NCI-H345 treated with DMSO at 0.1 percent for 48 hours (cell line): ENCODE measurements at regions not wholly inside any gene's neighbourhood (a gene's known extent, or its start where the extent isn't known, plus 50 kb on each side); places are given as distances from the start of the nearest gene placed in this dataset.

Experiments used
- DNase-seq: peaks from one replicate; lab custom pipeline; 2025; ENCODE audit not compliant: unreplicated experiment; lab: John Stamatoyannopoulos, UW

DNA sequence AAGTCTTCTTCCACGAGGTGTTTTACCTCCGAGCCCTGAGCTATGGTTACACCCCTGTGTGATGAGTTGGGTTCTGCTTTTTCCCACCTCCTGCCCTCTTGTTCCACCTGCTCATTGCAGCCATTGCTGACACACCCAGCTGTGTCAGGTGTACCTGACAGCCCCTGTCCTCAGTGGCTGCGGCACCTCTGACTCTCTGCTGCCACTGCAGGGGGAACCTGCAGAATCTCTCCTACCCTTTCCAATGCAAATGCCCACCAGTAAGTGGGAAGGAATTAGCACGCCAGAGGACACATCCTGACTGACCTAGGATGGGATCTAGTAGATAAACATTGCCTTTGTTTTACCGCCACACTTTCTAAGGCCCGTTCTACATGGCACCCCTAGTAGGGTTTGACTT lies 600.9 kb upstream of the MKI67 start:
- DNase-seq: peak; percentile 93

DNA sequence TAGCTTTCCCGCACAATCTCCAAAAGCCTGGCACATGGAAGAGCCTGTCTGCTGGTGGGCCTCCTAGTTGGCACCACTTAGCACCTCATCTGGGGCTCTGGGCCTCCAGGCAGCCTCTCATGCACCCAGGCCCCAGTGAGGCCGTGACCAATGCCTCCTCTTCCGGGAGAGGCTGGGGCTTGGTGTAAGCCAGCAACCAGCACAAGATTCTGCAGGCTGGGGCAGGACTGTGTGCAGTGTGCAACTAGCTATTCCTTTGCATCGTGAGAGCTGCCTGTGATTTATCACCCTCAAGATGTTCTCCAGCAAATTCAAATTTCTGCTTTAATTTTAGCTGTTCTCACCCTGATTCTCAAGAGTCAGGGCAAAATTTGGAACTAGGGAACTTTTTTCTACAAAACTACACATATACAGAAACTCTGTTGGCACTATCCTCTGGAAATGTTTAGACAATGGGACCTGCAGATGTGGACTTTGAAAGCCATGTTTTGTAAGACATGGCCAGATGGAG lies 603.7 kb upstream of the MKI67 start:
- DNase-seq: no peak

DNA sequence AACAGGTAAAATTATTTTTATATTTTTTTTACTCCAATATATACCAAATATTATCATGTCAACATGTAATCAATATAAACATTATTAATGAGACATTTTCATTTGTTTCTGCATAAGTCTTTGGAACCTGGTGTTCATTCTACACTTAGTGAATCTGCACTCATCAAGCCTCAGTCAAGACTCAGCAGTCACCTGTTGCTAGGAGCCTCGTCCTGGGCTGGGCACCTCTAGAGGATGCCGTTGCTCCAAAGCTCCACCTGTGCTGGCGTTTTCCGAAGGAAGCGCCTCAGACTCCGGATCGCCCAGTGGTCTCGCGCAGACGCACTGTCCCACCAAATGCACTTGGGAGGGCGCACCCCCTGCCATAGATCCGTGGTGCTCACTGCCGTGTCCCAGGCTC lies 604.7 kb upstream of the MKI67 start:
- DNase-seq: no peak

DNA sequence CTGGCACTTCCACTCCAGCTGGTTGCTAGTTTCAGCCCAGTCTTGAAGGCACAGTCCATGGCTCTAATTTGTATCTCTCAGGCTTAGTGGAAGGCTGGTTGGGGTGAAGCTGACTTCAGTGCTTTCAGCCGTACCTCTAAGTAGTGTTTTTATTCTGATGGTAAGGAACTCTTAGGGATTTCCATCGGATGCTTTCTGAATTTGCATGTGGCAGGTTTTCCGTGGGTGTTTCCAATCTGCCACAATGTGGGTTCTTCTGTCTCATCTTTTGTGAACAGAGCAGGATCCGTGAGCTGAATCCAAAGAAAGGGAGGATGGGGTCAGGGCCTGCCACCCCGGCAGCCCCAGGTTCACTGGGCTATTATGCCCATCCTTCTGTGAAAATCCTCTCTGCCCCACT lies 607.9 kb upstream of the MKI67 start:
- DNase-seq: no peak

DNA sequence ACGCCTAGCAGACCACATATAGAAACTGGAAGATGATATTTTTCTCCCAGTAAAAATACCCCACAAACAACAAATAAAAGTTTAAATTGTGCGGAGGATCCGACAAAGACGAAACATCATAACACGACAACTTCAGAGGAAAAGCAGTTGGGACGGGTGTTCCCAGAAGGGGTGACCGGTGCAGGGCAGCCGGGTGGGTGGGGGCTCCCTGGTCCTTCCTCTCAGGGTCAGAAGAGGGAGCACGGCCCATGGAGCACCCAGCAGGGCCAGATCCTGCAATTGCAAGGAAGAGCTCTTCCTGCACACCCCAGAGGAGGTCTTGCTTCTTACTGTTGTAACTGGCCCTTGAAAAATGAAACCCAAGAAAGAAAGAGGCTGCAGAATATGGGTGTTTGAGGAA lies 608.5 kb upstream of the MKI67 start:
- no peak for DNase-seq

DNA sequence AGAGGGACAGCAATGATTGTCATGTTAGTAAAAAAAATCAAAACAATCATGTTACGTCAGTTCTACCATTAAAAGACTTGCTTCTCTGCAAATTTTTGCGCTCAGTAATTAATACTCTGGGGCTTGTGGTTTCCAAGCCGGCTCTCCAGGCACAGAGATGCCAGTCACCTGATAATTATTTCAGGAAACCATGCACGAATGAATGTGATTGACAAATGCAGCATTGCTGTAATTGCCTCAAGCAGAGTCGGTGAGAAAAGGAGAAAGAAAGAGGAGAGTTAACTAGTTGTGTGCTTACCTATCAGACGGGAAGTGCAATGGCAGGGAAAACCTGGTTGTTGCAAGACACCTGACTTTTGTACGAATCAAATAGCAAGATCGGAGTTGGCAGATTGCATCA lies 609.8 kb upstream of the MKI67 start:
- DNase-seq: no peak

DNA sequence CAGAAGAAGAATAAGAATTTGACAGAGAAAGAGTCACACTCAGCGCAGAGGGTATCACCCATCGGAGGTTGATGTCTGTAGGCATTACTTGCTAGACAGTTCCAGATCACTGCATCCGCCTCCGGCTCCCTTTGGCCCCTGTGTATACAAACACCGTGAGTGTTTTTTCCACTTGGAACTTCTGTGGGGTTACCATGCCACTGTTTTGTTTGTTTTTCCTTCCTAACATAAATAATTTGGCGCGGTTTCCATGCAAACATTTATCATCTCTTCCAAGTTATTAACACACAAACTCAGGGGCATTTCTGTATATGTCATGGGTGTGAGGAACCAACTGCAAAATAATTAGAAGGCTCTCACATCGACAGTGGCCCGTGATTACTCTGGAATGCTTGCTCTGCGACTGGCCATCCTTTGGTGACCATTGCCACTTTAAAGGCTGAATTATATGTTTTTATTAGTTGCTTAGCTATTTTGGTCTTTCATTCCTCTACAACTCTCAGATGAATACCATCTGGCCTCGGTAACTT lies 612.2 kb upstream of the MKI67 start:
- no peak for DNase-seq

DNA sequence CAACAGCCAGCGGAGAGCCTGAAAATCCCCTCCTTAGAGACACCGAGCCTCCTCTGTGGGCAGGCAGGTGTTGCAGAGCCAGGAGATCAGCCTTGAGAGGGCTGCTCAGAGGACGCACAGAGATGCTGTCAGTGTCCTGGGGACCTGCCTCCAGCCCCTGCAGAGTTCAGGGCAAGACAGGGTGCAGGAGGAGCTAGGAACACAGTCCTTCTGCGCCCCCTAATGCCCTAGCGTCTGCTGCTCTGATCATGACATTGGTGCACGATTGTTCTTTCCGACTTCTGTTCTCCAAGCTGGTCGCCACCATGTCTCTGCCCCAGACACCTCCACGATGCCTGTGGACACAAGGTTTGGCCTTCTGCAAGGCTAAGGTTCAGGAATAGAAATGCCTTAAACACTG lies 613.7 kb upstream of the MKI67 start:
- DNase-seq: no peak

DNA sequence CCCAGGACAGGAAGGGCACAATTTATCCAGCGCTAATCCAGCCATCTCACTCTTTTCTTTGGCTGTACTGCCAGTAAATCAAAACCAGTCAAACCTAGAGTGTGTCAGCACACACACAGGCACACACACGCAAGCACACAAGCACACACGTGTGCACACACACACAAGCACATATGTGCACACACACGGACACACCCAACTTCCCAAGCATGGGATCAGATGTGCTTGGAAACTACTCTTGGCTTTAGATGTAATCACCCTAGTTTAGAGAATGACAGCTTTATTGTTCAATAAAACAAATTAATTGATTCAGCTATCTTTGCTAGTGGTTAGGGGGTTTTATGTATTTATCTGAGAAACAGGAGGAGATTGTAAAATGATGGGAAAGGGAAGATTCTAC lies 615.0 kb upstream of the MKI67 start:
- DNase-seq: no peak

DNA sequence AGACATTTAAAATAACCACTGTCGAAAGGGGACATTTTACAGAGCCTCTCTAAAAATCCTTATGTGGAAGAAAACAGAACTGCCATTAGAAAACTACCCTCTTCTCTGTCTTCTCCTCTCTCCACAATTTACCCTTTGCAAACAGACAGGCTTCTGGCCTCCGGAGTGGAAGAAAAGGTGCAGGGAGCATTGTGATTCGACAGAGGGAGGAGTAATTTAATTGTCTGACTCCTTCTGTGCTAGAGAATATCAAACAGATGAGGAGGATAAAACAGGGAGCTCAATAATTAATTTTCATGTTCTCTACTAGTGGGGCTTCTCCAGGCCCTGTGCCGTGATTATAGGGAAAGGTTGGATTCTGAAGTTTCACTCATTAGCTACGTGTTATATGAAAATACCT lies 615.5 kb upstream of the MKI67 start:
- no peak for DNase-seq

DNA sequence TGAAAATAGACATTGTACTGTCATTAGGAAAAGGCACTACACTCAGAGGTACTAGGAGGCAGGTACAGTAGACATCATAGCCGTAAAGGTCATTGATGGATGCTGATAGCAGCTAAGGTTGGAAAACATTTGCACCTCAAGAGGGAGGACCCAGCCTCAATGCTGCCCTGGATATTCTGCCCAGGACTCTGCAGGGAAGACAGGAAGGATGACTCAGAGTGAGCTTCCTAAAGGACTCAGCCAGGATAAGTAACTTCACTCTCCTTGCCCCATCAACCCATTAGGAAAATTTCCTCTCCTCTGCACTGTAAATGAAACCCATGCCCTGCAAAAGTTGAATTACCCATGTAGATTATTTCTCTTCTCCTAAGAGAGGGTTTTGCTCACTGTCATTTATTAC lies 617.9 kb upstream of the MKI67 start:
- DNase-seq: no peak

DNA sequence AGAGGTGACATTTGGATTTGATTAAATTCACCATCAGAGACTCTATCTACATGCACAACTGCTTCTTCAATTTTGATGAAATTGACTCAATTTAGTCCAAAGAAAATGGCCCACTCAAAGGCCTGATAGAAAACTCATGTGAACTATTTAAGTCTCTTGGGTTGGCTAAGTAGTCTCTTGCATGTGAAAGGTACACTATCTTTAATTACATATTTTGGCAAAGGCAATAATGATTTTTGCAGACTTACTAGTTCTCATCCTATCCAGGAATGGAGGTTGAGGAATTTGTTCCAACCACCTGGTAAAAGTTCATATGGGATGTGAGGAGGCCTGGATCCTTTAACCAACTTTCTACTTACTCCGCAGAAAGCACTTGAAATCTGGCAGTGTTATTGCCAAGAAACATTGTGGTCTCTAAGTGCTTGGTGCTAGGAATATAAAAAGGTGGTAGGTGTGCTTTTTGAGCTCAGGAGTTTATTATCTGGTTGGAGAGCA lies 618.6 kb upstream of the MKI67 start:
- DNase-seq: no peak

DNA sequence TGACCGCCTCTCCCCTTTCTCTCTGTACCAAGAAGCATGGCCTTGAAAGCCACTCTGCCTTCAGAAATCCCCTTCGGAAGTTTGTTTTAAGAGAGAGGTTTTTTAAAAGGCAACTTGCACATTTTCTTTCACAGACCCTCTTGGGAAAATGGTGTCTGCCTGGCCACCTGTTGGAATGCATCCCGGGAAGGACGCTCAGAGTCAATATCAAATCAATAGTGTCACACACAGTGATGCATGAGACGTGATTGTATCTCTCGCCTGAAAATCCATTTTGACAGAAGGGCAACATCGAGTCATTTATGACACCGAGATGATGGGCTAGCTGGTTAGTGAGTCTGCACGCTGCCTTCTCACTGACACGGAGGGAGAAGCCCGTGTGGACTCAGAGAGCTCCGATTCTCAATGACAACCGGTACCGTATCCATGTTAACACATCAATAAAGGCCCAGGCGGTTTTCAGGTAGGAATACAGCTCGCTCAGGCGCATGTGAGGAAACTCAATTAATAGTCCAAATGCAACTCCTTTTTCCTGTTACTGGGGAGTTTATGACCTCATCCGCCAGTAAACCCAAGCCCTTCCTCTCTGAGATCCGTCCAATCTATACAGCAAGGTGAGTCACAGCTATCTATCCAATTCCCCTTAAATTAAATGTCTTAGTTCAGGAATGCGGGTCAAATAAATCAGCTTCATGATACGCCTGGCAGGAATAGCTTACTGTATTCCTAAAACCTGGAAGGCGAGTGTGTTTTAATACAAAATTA lies 621.5 kb upstream of the MKI67 start:
- no peak for DNase-seq

DNA sequence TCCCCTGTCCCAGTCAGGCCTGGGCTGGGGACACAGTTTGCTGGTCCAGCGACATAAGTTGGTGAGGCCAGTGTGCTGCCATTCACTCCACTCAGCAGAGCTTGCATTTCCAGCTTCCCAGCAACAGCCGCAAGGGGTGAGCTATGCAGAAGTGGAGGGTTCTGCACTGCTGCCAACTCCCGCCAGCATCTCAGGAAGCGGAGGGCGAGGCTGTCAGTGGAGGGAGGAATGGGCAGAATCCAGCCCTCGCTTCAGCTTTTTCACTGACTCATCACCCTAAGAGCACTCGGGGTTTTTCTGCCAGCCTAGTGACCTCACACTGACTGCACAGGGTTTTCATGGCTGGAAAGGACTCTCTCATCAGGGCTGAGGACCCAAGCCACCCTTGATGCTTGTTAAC lies 625.1 kb upstream of the MKI67 start:
- no peak for DNase-seq

DNA sequence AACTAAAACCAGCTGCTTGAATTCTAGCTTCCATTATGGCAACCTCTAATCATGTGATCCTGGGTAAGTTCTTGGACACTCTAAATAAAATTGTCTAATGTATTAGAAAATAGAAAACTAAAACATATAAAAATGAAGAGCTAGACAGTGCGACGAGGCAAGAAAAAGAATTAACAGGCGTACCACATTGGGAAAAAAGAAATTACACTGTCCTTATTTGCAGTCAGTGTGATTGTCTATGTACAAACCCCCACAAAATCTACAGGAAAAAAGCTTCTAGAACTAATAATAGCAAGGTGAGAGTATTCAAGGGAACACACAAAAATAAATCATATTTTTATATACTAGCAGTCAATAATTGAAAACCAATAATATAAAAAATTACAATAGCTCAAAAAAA lies 625.6 kb upstream of the MKI67 start:
- DNase-seq: no peak

DNA sequence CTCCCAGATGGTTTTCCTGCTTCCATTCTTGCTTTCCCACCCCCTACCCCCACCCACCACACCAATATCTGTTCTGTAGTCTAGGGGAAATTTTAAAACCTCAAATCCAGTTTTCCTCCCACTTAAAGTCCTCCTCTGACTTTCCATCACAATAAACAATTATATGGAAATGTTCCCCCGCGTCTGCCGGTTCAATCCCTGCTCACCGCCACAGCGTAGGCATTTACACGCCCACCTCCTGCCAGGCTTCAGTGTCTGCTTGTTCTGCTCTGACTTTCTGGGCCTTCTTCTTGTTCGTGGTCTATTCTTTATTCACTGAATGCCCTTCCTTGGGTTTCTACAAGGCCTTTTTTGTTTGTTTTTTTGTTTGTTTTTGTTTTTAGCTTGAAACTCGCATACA lies 633.0 kb upstream of the MKI67 start:
- no peak for DNase-seq

DNA sequence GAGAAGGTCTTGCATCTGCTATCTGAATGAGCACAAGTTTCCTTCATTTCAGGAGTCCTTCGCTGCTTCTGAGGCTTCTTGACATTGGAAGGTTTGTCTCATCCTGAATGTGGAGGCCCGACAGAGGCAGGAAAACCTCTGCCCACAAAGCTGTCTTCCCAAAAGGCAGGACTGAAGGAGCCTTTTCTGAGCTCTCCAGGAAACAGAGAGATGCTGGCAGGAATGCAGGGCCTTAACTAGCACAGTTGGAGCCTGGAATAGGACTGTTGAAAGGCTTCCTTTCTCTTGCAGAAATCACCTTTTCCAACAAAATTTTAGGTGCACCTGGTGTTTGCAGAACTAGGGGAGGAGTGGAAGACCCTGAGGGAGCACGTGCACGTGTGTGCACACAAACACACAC lies 637.4 kb upstream of the MKI67 start:
- no peak for DNase-seq

DNA sequence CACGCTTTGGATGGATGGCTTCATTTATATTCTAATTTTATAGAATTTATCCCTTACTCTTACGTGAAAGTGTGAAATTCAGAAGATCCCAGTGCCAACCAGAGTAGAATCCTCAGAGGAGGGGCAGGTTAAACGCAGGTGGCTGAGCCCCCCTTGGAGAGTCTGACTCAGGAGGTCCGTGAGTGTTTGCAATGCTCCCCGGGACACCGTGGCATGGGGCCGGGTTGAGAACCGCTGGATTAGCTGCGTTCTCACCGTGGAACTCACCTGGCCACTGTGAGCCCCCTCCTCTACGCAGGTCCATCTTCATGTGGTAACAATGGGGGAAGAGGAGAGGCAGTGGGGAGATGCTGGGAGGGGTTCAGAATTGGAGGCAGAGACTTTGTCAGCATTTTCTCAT lies 638.0 kb upstream of the MKI67 start:
- DNase-seq: no peak

DNA sequence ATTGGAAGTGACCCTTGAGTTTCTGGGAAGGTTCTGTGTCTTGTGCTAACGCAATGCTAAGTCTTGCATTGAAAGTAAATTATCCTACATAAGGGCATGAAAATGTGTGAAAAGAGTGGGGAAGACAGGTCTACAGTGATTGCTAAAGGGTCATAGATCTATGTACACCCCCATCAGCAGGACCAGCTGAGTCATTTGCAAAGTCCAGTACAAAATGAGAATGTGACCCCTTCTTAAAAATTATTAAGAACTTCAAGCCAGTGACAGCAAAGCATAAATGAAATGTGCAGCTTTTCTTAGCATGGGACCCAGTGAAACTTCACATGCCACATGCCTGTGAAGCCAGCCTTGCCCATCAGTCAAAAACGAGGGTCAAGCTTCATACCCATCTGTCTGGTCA lies 640.7 kb upstream of the MKI67 start:
- no peak for DNase-seq

DNA sequence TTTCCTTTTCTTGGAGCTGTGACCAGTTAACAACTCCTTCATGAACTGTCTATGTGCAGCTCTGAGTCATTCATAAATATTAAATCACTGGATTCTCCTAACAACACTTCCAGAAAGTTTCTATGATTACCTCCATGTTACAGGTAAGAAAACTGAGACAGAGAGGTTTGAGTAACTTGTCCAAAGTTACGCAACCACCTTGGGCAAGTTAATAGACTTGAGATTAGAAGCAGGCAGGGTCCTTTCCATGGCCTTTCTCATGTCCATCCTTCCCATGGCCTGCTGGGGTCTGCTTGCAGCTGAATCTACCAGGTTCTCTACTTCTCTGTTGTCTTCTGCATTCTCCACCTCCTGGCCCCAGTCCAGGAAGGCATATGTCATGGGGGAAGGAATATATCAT lies 648.8 kb upstream of the MKI67 start:
- no peak for DNase-seq

DNA sequence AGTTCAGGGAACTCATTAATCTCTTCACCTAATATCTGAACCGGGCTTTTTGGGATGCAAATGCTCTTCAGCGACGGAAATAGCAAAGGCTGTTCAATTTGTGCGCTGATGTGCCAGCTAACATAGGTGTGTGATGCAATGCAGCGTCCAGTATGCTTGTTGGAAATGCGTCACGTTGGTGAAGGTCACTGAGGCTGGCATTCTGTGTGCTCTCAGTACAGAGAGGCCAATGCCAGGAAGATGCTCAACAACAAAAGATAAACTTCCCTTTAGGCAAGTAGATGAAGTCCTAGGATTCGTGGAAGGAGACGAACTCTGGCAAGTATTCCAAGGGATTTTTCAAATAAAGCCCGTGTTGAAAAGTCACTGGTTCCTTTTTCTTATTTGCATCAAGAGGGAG lies 649.5 kb upstream of the MKI67 start:
- DNase-seq: no peak

DNA sequence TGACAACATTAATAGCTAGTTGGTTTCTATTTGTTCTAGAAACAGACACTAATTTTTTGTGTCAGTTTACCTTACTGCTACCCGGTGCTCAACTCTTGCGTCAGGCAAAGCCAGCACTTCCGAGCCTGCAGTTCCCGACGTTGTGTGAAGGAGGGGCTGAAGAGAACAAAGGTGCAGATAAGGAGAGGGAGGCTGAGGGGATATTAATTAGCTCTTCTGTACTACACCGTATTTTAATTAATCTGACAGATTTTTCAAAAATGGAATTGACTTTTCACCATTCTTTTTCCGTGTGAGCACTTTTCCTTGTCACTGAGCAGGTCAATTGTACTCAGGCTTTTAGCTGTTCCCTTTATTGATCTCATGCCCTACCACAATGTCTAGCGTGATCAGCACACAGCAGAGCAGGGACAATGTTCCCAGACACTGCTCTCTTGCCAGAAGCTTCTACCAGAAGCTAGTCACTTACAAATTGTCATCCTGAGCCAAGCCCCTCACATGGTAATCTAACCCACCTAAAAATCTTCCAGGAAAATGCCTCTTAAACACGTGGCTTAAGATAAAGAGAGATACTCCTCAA lies 650.5 kb upstream of the MKI67 start:
- DNase-seq: no peak

DNA sequence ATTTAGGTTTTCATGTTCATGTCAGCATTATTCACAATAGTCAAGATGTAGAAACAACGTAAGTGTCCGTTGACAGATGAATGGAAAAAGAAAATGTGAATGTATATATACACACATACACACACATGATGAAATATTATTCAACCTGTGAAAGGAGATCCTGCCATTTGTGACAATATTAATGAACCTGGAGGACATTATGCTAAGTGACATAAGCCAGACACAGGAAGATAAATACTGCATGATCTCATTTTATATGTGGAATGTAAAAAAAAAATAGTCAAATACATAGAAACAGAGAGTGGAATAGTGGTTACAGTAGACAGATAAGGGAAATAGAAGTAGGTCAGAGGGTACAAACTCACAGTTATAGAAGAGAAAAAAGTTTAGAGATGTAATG lies 651.1 kb upstream of the MKI67 start:
- DNase-seq: no peak
